Glutamatergic neuron (in vitro differentiated cells): ENCODE measurements at regions not wholly inside any gene's neighbourhood (a gene's known extent, or its start where the extent isn't known, plus 50 kb on each side); places are given as distances from the start of the nearest gene placed in this dataset.

Experiments used
- DNase-seq: peaks from one replicate; pipeline ENCODE4 v3.0.0; 2022
- H3K27ac Mint-ChIP-seq: one replicate; pipeline ENCODE4 v1.8.0; 2020; ENCODE audit warnings: mild to moderate bottlenecking, mixed read lengths, inconsistent platforms; ENCODE audit not compliant: unreplicated experiment
- H3K27me3 Mint-ChIP-seq: one replicate; pipeline ENCODE4 v1.8.0; 2020; ENCODE audit warnings: mild to moderate bottlenecking, moderate library complexity, mixed read lengths, inconsistent platforms; ENCODE audit not compliant: unreplicated experiment
- H3K36me3 Mint-ChIP-seq: one replicate; pipeline ENCODE4 v1.8.0; 2020; ENCODE audit warnings: mild to moderate bottlenecking, mixed read lengths, inconsistent platforms; ENCODE audit not compliant: unreplicated experiment
- H3K4me1 Mint-ChIP-seq: one replicate; pipeline ENCODE4 v1.8.0; 2020; ENCODE audit warnings: mild to moderate bottlenecking, low read depth, mixed read lengths, inconsistent platforms; ENCODE audit not compliant: unreplicated experiment
- H3K4me3 Mint-ChIP-seq: one replicate; pipeline ENCODE4 v1.8.0; 2020; ENCODE audit warnings: mild to moderate bottlenecking, mixed read lengths, inconsistent platforms; ENCODE audit not compliant: unreplicated experiment
- H3K9me3 Mint-ChIP-seq: one replicate; pipeline ENCODE4 v1.8.0; 2020; ENCODE audit warnings: mild to moderate bottlenecking, moderate library complexity, mixed read lengths, inconsistent platforms; ENCODE audit not compliant: unreplicated experiment
- TF ChIP-seq, protein P1 (sequence below): fragments of 200-600 bp; sonication (generic); IDR thresholded peaks from one replicate; pipeline ENCODE4 v1.5.0; 2021; ENCODE audit not compliant: partially characterized antibody, unreplicated experiment

DNA sequence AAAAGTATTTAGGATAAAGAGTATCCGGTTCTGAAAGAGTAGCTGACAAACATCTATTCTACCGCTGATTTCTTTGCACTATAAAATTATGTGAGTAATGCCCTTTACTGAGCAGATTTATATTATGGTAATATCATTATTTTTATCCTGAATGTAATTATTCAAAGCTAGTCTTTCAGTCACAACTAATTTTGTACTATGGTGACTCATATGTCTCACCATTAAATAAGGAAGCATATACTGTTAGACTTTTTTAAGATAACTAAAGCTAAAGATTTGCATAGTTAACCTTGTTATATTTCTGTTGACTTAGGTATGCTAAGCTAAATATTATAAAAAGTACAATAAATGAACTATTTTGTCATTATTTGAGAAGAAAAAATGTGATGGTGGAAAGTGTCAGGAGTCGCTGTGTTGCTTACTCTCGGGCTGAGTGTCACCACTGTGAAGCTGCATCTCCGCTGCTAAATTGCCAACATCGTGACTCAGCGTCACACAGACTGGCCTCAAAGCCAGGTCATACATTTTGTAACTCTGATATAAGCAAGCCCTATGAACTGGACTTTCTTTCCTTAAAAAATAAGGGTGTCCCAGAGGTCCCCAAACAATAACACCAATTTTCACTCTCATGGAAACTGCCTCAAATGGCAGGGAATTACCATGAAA, 69.1 kb upstream of the SSTR1 start:
- no peaks in the 10 kb centered on the region for H3K9me3 Mint-ChIP-seq
- DNase-seq = no peak
- no peaks in the 10 kb centered on the region for H3K36me3 Mint-ChIP-seq
- no peak overlapping the region for H3K4me3 Mint-ChIP-seq
- no peak overlapping the region for H3K27ac Mint-ChIP-seq
- H3K4me1 Mint-ChIP-seq = peaks cover 10% of the 10 kb centered on the region
- TF ChIP-seq, protein P1, sequence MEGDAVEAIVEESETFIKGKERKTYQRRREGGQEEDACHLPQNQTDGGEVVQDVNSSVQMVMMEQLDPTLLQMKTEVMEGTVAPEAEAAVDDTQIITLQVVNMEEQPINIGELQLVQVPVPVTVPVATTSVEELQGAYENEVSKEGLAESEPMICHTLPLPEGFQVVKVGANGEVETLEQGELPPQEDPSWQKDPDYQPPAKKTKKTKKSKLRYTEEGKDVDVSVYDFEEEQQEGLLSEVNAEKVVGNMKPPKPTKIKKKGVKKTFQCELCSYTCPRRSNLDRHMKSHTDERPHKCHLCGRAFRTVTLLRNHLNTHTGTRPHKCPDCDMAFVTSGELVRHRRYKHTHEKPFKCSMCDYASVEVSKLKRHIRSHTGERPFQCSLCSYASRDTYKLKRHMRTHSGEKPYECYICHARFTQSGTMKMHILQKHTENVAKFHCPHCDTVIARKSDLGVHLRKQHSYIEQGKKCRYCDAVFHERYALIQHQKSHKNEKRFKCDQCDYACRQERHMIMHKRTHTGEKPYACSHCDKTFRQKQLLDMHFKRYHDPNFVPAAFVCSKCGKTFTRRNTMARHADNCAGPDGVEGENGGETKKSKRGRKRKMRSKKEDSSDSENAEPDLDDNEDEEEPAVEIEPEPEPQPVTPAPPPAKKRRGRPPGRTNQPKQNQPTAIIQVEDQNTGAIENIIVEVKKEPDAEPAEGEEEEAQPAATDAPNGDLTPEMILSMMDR = no peak
- H3K27me3 Mint-ChIP-seq = peaks cover 2% of the 10 kb centered on the region

DNA sequence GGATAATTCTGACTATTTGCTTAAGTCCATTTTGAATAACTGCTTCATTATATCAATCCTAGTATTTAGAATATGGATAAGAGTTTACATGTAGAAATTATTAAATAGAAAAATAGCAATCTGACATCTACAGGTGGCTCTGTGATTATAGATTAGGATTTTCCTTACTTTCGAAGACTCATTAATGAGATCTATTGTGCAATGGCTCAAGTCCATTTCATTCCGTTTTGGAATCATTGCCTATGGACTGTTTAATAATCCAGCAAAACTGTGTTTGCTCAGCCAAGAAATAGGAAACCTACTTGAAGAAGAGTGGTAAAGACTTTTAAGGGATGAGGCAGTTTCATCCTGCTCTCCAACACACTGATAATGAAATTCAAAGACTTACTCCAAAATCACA, 67.8 kb upstream of the SSTR1 start:
- Mint-ChIP-seq H3K4me3 (no peak overlapping the region), H3K27me3 (peaks cover 3% of the 10 kb centered on the region), H3K4me1 (peaks cover 20% of the 10 kb centered on the region), H3K36me3 (no peaks in the 10 kb centered on the region), H3K27ac (no peak overlapping the region), H3K9me3 (no peaks in the 10 kb centered on the region)
- DNase-seq = no peak
- TF ChIP-seq, protein P1 = no peak

DNA sequence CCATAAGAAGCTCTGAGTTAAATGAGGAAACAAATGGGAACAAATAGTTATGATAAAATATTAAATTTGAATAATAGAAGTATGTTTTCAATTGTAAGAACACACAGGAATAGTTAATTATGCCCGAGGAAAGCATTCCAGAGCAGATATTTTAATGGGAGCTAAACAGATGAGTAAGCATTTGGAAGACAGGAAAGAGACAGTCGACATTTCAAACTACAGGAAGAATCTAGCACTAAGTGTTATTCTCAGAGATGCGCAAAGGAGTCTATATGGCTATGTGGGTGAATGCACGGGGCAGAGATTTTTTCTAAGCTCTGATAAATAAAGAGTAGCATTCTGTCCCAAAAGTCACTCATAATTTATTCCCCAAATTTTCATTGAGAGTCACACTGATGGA, 64.5 kb upstream of the SSTR1 start:
- DNase-seq = no peak
- no peaks in the 10 kb centered on the region for H3K9me3 Mint-ChIP-seq
- peaks cover 3% of the 10 kb centered on the region for H3K27me3 Mint-ChIP-seq
- peak overlapping the region; percentile 35 for H3K4me3 Mint-ChIP-seq
- peak overlapping the region; percentile 73 for H3K27ac Mint-ChIP-seq
- H3K36me3 Mint-ChIP-seq = no peaks in the 10 kb centered on the region
- TF ChIP-seq, protein P1 = no peak
- H3K4me1 Mint-ChIP-seq = peaks cover 23% of the 10 kb centered on the region

DNA sequence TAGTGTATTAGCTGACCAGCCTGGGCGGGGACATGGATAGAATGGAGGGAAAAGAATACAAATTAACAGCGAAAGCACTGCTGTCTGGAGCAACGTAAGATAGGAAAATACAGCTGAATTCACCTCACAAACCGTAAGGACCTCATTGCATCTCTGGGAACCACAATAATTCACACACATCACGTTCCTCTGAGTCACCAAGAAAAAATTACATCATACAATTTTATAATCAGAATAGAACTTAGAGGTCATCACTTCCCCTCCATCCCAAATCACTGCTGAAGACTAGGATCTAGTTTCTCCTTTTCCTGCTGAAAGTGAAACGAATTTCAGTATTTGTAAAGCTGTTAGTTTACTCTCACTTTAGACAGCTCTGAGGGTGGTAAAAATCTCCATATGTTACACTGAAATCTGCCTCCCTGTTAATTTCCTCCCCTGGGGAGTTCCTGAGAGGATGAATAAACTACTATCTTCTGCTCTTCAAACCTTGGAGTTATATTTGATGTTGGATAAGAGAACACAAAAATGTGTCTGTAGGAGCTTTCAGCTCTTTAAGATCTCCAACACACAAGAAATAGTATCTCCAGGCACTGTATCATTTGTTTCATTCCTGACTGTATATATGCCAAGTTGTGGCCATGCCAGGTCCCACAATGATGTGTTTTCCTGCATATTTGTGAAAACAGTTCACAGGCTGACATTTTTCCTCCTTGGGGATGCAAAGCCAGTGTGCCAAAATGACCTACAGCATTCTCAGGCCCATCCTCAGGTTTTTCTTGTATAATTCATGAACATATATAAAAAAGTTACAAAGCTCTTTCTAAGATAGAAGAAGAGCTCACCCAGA, 63.8 kb upstream of the SSTR1 start:
- no peaks in the 10 kb centered on the region for H3K9me3 Mint-ChIP-seq
- peak overlapping the region; percentile 35 for H3K4me3 Mint-ChIP-seq
- H3K36me3 Mint-ChIP-seq = no peaks in the 10 kb centered on the region
- no peak for DNase-seq
- peaks cover 23% of the 10 kb centered on the region for H3K4me1 Mint-ChIP-seq
- peak overlapping the region; percentile 73 for H3K27ac Mint-ChIP-seq
- TF ChIP-seq, protein P1 = no peak
- H3K27me3 Mint-ChIP-seq = peaks cover 3% of the 10 kb centered on the region

DNA sequence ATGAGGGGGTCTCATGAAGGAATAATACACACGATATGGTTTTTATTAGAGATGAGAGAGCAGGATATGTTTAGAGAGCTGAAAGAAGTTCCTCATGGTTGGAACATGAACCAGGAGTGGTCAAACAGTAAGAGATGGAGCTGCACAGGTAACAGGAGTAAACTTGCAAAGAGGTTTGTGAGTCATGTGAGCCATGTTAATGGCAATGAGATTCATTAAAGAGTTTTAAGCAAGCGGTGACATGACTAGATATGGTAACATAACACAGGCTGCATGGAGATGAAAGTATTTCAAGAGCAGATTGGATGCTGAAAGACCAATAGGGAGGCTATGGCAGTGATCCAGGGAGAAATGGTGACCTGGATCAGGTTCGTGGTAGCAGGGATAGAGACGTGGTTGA, 62.6 kb upstream of the SSTR1 start:
- H3K4me1 Mint-ChIP-seq = peaks cover 23% of the 10 kb centered on the region
- no peak for DNase-seq
- no peaks in the 10 kb centered on the region for H3K9me3 Mint-ChIP-seq
- H3K27me3 Mint-ChIP-seq = peaks cover 3% of the 10 kb centered on the region
- H3K36me3 Mint-ChIP-seq = no peaks in the 10 kb centered on the region
- no peak overlapping the region for H3K27ac Mint-ChIP-seq
- H3K4me3 Mint-ChIP-seq = no peak overlapping the region
- TF ChIP-seq, protein P1 = no peak
